ENCODE measurements at regions not wholly inside any gene's neighbourhood (a gene's known extent, or its start where the extent isn't known, plus 50 kb on each side); places are given as distances from the start of the nearest gene placed in this dataset.

GRCh38 chr14:82905762-82906161, 1372.1 kb upstream of the SEL1L start:
- 75% methylated on average over 2 of the region's 2 CpGs for WGBS

GRCh38 chr14:82911930-82912329, 1378.3 kb upstream of the SEL1L start:
- Histone ChIP-seq H3K14ac (ENCODE audit: low read length in 2 of 2) (no peak overlapping the region), H4K91ac (ENCODE audit: low read length) (no peak overlapping the region), H2AK5ac (ENCODE audit: low read length, severe bottlenecking) (no peak overlapping the region), H3K4me1 (ENCODE audit: control insufficient read depth, insufficient read depth, low read depth, low read length) (no peaks in the 10 kb centered on the region), H2BK12ac (ENCODE audit: low read length in 2 of 2) (no peak overlapping the region), H3K27me3 (ENCODE audit: control insufficient read depth in 1 of 2, insufficient read depth in 1 of 2, low read length in 2 of 2) (no peaks in the 10 kb centered on the region), H3K4ac (ENCODE audit: low read depth in 1 of 2, low read length in 2 of 2) (no peak overlapping the region), H3K36me3 (ENCODE audit: control insufficient read depth in 1 of 2, insufficient read depth in 2 of 2, low read depth in 1 of 2, low read length in 2 of 2) (no peaks in the 10 kb centered on the region), H3K9me3 (ENCODE audit: control insufficient read depth, low read length) (no peaks in the 10 kb centered on the region), H4K8ac (ENCODE audit: low read length) (no peak overlapping the region), H2AFZ (ENCODE audit: low read depth, low read length) (no peak overlapping the region), H3K79me1 (replicated peaks; ENCODE audit: low read length, poor library complexity, severe bottlenecking) (no peaks in the 10 kb centered on the region), H2BK5ac (ENCODE audit: low read depth, low read length, poor library complexity, severe bottlenecking) (no peak overlapping the region), H2BK120ac (ENCODE audit: low read depth, low read length) (no peak overlapping the region), H3K27ac (ENCODE audit: low read length, poor library complexity, severe bottlenecking) (no peak overlapping the region), H3K23ac (ENCODE audit: low read length in 2 of 2) (no peak overlapping the region), H3K9ac (ENCODE audit: low read length) (no peak overlapping the region), H2BK15ac (ENCODE audit: low read depth, poor library complexity, severe bottlenecking) (no peak overlapping the region), H3K4me2 (ENCODE audit: low read length, poor library complexity, severe bottlenecking) (no peak overlapping the region), H3K18ac (ENCODE audit: low read depth in 1 of 2, low read length in 2 of 2) (no peak overlapping the region), H3K4me3 (ENCODE audit: insufficient read depth in 1 of 2, low read depth in 1 of 2, low read length in 2 of 2) (no peak overlapping the region)
- DNase-seq, result no peak
- 15% methylated on average over 1 of the region's 2 CpGs for WGBS

More at GRCh38 chr14:82905762-82906161, 1372.1 kb upstream of the SEL1L start:
- no peak overlapping the region for H2BK12ac ChIP-seq (ENCODE audit: low read length in 2 of 2)
- H3K27ac ChIP-seq (ENCODE audit: low read length, poor library complexity, severe bottlenecking), result no peak overlapping the region
- H2BK120ac ChIP-seq (ENCODE audit: low read depth, low read length), result no peak overlapping the region
- H4K91ac ChIP-seq (ENCODE audit: low read length), result no peak overlapping the region
- H3K9ac ChIP-seq (ENCODE audit: low read length), result no peak overlapping the region
- no peaks in the 10 kb centered on the region for H3K79me1 ChIP-seq (replicated peaks; ENCODE audit: low read length, poor library complexity, severe bottlenecking)
- no peak overlapping the region for H2AK5ac ChIP-seq (ENCODE audit: low read length, severe bottlenecking)
- no peaks in the 10 kb centered on the region for H3K27me3 ChIP-seq (ENCODE audit: control insufficient read depth in 1 of 2, insufficient read depth in 1 of 2, low read length in 2 of 2)
- no peak for DNase-seq
- no peaks in the 10 kb centered on the region for H3K9me3 ChIP-seq (ENCODE audit: control insufficient read depth, low read length)
- no peaks in the 10 kb centered on the region for H3K4me1 ChIP-seq (ENCODE audit: control insufficient read depth, insufficient read depth, low read depth, low read length)
- no peak overlapping the region for H2BK5ac ChIP-seq (ENCODE audit: low read depth, low read length, poor library complexity, severe bottlenecking)
- H3K23ac ChIP-seq (ENCODE audit: low read length in 2 of 2), result no peak overlapping the region
- H3K4me3 ChIP-seq (ENCODE audit: insufficient read depth in 1 of 2, low read depth in 1 of 2, low read length in 2 of 2), result no peak overlapping the region
- H3K36me3 ChIP-seq (ENCODE audit: control insufficient read depth in 1 of 2, insufficient read depth in 2 of 2, low read depth in 1 of 2, low read length in 2 of 2), result no peaks in the 10 kb centered on the region
- no peak overlapping the region for H2AFZ ChIP-seq (ENCODE audit: low read depth, low read length)
- no peak overlapping the region for H3K18ac ChIP-seq (ENCODE audit: low read depth in 1 of 2, low read length in 2 of 2)
- no peak overlapping the region for H3K14ac ChIP-seq (ENCODE audit: low read length in 2 of 2)
- no peak overlapping the region for H2BK15ac ChIP-seq (ENCODE audit: low read depth, poor library complexity, severe bottlenecking)
- no peak overlapping the region for H3K4ac ChIP-seq (ENCODE audit: low read depth in 1 of 2, low read length in 2 of 2)
- H3K4me2 ChIP-seq (ENCODE audit: low read length, poor library complexity, severe bottlenecking), result no peak overlapping the region
- H4K8ac ChIP-seq (ENCODE audit: low read length), result no peak overlapping the region

GRCh38 chr14:82913396-82913795, 1379.7 kb upstream of the SEL1L start:
- no peak overlapping the region for H3K27ac ChIP-seq (ENCODE audit: low read length, poor library complexity, severe bottlenecking)
- no peak overlapping the region for H2BK5ac ChIP-seq (ENCODE audit: low read depth, low read length, poor library complexity, severe bottlenecking)
- H3K4me3 ChIP-seq (ENCODE audit: insufficient read depth in 1 of 2, low read depth in 1 of 2, low read length in 2 of 2), result no peak overlapping the region
- H3K9me3 ChIP-seq (ENCODE audit: control insufficient read depth, low read length), result no peaks in the 10 kb centered on the region
- no peak overlapping the region for H2BK15ac ChIP-seq (ENCODE audit: low read depth, poor library complexity, severe bottlenecking)
- H4K91ac ChIP-seq (ENCODE audit: low read length), result no peak overlapping the region
- no peak overlapping the region for H3K14ac ChIP-seq (ENCODE audit: low read length in 2 of 2)
- H3K9ac ChIP-seq (ENCODE audit: low read length), result no peak overlapping the region
- H4K8ac ChIP-seq (ENCODE audit: low read length), result no peak overlapping the region
- H3K36me3 ChIP-seq (ENCODE audit: control insufficient read depth in 1 of 2, insufficient read depth in 2 of 2, low read depth in 1 of 2, low read length in 2 of 2), result no peaks in the 10 kb centered on the region
- no peaks in the 10 kb centered on the region for H3K79me1 ChIP-seq (replicated peaks; ENCODE audit: low read length, poor library complexity, severe bottlenecking)
- no peak overlapping the region for H2BK120ac ChIP-seq (ENCODE audit: low read depth, low read length)
- H3K4me1 ChIP-seq (ENCODE audit: control insufficient read depth, insufficient read depth, low read depth, low read length), result no peaks in the 10 kb centered on the region
- no peak overlapping the region for H2BK12ac ChIP-seq (ENCODE audit: low read length in 2 of 2)
- no peaks in the 10 kb centered on the region for H3K27me3 ChIP-seq (ENCODE audit: control insufficient read depth in 1 of 2, insufficient read depth in 1 of 2, low read length in 2 of 2)
- no peak overlapping the region for H3K23ac ChIP-seq (ENCODE audit: low read length in 2 of 2)
- H2AK5ac ChIP-seq (ENCODE audit: low read length, severe bottlenecking), result no peak overlapping the region
- no peak for DNase-seq
- no peak overlapping the region for H2AFZ ChIP-seq (ENCODE audit: low read depth, low read length)
- H3K18ac ChIP-seq (ENCODE audit: low read depth in 1 of 2, low read length in 2 of 2), result no peak overlapping the region
- no peak overlapping the region for H3K4me2 ChIP-seq (ENCODE audit: low read length, poor library complexity, severe bottlenecking)
- no peak overlapping the region for H3K4ac ChIP-seq (ENCODE audit: low read depth in 1 of 2, low read length in 2 of 2)

GRCh38 chr14:82915381-82915780, 1381.7 kb upstream of the SEL1L start:
- Histone ChIP-seq H3K4me1 (ENCODE audit: control insufficient read depth, insufficient read depth, low read depth, low read length) (no peaks in the 10 kb centered on the region), H3K14ac (ENCODE audit: low read length in 2 of 2) (no peak overlapping the region), H3K23ac (ENCODE audit: low read length in 2 of 2) (no peak overlapping the region), H3K79me1 (replicated peaks; ENCODE audit: low read length, poor library complexity, severe bottlenecking) (no peaks in the 10 kb centered on the region), H2AFZ (ENCODE audit: low read depth, low read length) (no peak overlapping the region), H3K18ac (ENCODE audit: low read depth in 1 of 2, low read length in 2 of 2) (no peak overlapping the region), H2AK5ac (ENCODE audit: low read length, severe bottlenecking) (no peak overlapping the region), H4K8ac (ENCODE audit: low read length) (no peak overlapping the region), H4K91ac (ENCODE audit: low read length) (no peak overlapping the region), H3K9ac (ENCODE audit: low read length) (no peak overlapping the region), H2BK15ac (ENCODE audit: low read depth, poor library complexity, severe bottlenecking) (no peak overlapping the region), H2BK5ac (ENCODE audit: low read depth, low read length, poor library complexity, severe bottlenecking) (no peak overlapping the region), H3K9me3 (ENCODE audit: control insufficient read depth, low read length) (no peaks in the 10 kb centered on the region), H3K36me3 (ENCODE audit: control insufficient read depth in 1 of 2, insufficient read depth in 2 of 2, low read depth in 1 of 2, low read length in 2 of 2) (no peaks in the 10 kb centered on the region), H3K4me3 (ENCODE audit: insufficient read depth in 1 of 2, low read depth in 1 of 2, low read length in 2 of 2) (no peak overlapping the region), H3K4me2 (ENCODE audit: low read length, poor library complexity, severe bottlenecking) (no peak overlapping the region), H2BK12ac (ENCODE audit: low read length in 2 of 2) (no peak overlapping the region), H2BK120ac (ENCODE audit: low read depth, low read length) (no peak overlapping the region), H3K27ac (ENCODE audit: low read length, poor library complexity, severe bottlenecking) (no peak overlapping the region), H3K4ac (ENCODE audit: low read depth in 1 of 2, low read length in 2 of 2) (no peak overlapping the region), H3K27me3 (ENCODE audit: control insufficient read depth in 1 of 2, insufficient read depth in 1 of 2, low read length in 2 of 2) (no peaks in the 10 kb centered on the region)
- DNase-seq, result no peak
- 82% methylated on average over 3 of the region's 3 CpGs for WGBS
